ENCODE measurements at regions not wholly inside any gene's neighbourhood (a gene's known extent, or its start where the extent isn't known, plus 50 kb on each side); places are given as distances from the start of the nearest gene placed in this dataset.
A peak's percentile ranks its signal among the peaks of the same experiment; 100 is the strongest.
"Not testable (repeated sequence)": the region's sequence is repeated elsewhere in the genome, so short reads cannot be mapped to it uniquely, and the experiment has no call there.

DNA sequence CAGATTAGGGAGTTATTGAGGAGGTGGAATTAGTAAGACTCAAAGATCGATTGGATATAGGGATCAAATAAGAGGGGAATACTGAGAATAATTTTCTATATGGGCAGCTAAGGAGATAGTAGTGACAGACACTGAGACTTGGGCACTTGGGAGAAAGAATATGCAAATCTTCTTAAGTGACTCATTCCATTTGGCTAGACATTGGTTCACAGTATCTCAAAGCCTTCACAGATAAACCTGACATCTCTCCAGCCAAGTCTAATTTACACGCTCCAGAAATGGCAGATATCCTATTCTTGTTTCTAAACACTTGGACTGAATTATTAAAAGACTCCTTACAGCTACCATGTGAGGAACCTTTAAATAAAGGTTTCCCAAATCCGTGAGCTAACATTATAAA is 104.6 kb upstream of the ADAMTS9 start:
- no peak overlapping the region for H3K4me3 ChIP-seq (ENCODE audit: low read length)
- peaks cover 6% of the 10 kb centered on the region for H3K4me1 ChIP-seq (ENCODE audit: control insufficient read depth, insufficient read depth, low read length)
- no peaks in the 10 kb centered on the region for H3K27me3 ChIP-seq (replicated peaks; ENCODE audit: control insufficient read depth, insufficient read depth, low read length)
- H3K9me3 ChIP-seq (ENCODE audit: control insufficient read depth, low read length): no peaks in the 10 kb centered on the region
- DNase-seq (ENCODE audit: low read depth): no peak
- H3K36me3 ChIP-seq (ENCODE audit: control insufficient read depth, insufficient read depth, low read length, severe bottlenecking): no peaks in the 10 kb centered on the region
- no peak overlapping the region for H3K9ac ChIP-seq (ENCODE audit: low read length)

GRCh38 chr3:64789111-64789510 is 101.3 kb upstream of the ADAMTS9 start:
- Histone ChIP-seq H3K36me3 (ENCODE audit: control insufficient read depth, insufficient read depth, low read length, severe bottlenecking) (no peaks in the 10 kb centered on the region), H3K27me3 (replicated peaks; ENCODE audit: control insufficient read depth, insufficient read depth, low read length) (no peaks in the 10 kb centered on the region), H3K9me3 (ENCODE audit: control insufficient read depth, low read length) (no peaks in the 10 kb centered on the region), H3K4me3 (ENCODE audit: low read length) (no peak overlapping the region), H3K9ac (ENCODE audit: low read length) (no peak overlapping the region), H3K4me1 (ENCODE audit: control insufficient read depth, insufficient read depth, low read length) (peaks cover 6% of the 10 kb centered on the region)
- no peak for DNase-seq (ENCODE audit: low read depth)

- H3K27me3 ChIP-seq (replicated peaks; ENCODE audit: control insufficient read depth, insufficient read depth, low read length): no peaks in the 10 kb centered on the region
- no peaks in the 10 kb centered on the region for H3K36me3 ChIP-seq (ENCODE audit: control insufficient read depth, insufficient read depth, low read length, severe bottlenecking)
- no peak overlapping the region for H3K9ac ChIP-seq (ENCODE audit: low read length)
- H3K9me3 ChIP-seq (ENCODE audit: control insufficient read depth, low read length): peaks cover 5% of the 10 kb centered on the region
- H3K4me1 ChIP-seq (ENCODE audit: control insufficient read depth, insufficient read depth, low read length): no peaks in the 10 kb centered on the region
- peak; percentile 2 for DNase-seq (ENCODE audit: low read depth)
- no peak overlapping the region for H3K4me3 ChIP-seq (ENCODE audit: low read length)
These were observed 95.4 kb upstream of the ADAMTS9 start for GRCh38 chr3:64783200-64783599.

DNA sequence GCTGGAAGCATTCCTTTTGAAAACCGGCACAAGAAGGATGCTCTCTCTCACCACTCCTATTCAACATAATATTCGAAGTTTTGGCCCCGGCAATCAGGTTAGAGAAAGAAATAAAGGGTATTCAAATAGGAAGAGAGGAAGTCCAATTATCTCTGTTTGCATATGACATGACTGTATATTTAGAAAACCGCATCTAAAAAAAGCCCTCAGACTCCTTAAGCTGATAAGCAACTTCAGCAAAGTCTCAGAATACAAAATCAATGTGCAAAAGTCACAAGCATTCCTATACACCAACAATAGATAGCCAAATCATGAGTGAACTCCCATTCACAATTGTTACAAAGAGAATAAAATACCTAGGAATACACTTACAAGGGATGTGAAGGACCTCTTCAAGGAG is 93.1 kb upstream of the ADAMTS9 start:
- not testable (repeated sequence) for H3K4me3 ChIP-seq (ENCODE audit: low read length); DNase-seq (ENCODE audit: low read depth); H3K9ac ChIP-seq (ENCODE audit: low read length); H3K27me3 ChIP-seq (replicated peaks; ENCODE audit: control insufficient read depth, insufficient read depth, low read length); H3K4me1 ChIP-seq (ENCODE audit: control insufficient read depth, insufficient read depth, low read length); H3K9me3 ChIP-seq (ENCODE audit: control insufficient read depth, low read length); H3K36me3 ChIP-seq (ENCODE audit: control insufficient read depth, insufficient read depth, low read length, severe bottlenecking)

DNA sequence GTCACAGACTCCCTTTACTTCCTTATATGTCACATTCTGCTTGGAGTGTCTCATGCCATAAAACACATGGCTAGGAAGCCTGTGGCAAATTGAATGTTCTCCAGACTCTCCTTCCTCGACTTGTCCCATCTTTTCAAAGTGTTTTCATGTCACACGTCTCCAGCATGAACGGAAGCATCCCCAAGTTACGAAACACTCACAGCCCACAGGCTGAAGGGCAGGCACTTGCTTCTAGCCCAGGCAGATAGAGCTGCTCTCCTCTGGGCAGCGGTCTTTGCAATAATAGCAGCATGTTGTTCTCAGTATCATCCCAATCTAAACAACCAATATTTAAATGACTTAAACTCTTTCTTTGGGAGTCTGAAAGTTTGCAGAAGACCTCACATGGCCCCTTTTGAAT is 85.3 kb upstream of the ADAMTS9 start:
- H3K36me3 ChIP-seq (ENCODE audit: control insufficient read depth, insufficient read depth, low read length, severe bottlenecking): no peaks in the 10 kb centered on the region
- H3K9ac ChIP-seq (ENCODE audit: low read length): no peak overlapping the region
- peaks cover under 1% of the 10 kb centered on the region for H3K9me3 ChIP-seq (ENCODE audit: control insufficient read depth, low read length)
- no peak overlapping the region for H3K4me3 ChIP-seq (ENCODE audit: low read length)
- H3K4me1 ChIP-seq (ENCODE audit: control insufficient read depth, insufficient read depth, low read length): peaks cover 6% of the 10 kb centered on the region
- no peak for DNase-seq (ENCODE audit: low read depth)
- no peaks in the 10 kb centered on the region for H3K27me3 ChIP-seq (replicated peaks; ENCODE audit: control insufficient read depth, insufficient read depth, low read length)

GRCh38 chr3:64766440-64766839 is 78.6 kb upstream of the ADAMTS9 start:
- no peaks in the 10 kb centered on the region for H3K9me3 ChIP-seq (ENCODE audit: control insufficient read depth, low read length)
- H3K36me3 ChIP-seq (ENCODE audit: control insufficient read depth, insufficient read depth, low read length, severe bottlenecking): no peaks in the 10 kb centered on the region
- no peak overlapping the region for H3K9ac ChIP-seq (ENCODE audit: low read length)
- no peak overlapping the region for H3K4me3 ChIP-seq (ENCODE audit: low read length)
- no peaks in the 10 kb centered on the region for H3K27me3 ChIP-seq (replicated peaks; ENCODE audit: control insufficient read depth, insufficient read depth, low read length)
- peak; percentile 6 for DNase-seq (ENCODE audit: low read depth)
- H3K4me1 ChIP-seq (ENCODE audit: control insufficient read depth, insufficient read depth, low read length): peaks cover 3% of the 10 kb centered on the region

GRCh38 chr3:64765947-64766346 is 78.1 kb upstream of the ADAMTS9 start:
- Histone ChIP-seq H3K9ac (ENCODE audit: low read length) (no peak overlapping the region), H3K9me3 (ENCODE audit: control insufficient read depth, low read length) (no peaks in the 10 kb centered on the region), H3K4me3 (ENCODE audit: low read length) (no peak overlapping the region), H3K4me1 (ENCODE audit: control insufficient read depth, insufficient read depth, low read length) (peaks cover 3% of the 10 kb centered on the region), H3K36me3 (ENCODE audit: control insufficient read depth, insufficient read depth, low read length, severe bottlenecking) (no peaks in the 10 kb centered on the region), H3K27me3 (replicated peaks; ENCODE audit: control insufficient read depth, insufficient read depth, low read length) (no peaks in the 10 kb centered on the region)
- DNase-seq (ENCODE audit: low read depth): no peak

DNA sequence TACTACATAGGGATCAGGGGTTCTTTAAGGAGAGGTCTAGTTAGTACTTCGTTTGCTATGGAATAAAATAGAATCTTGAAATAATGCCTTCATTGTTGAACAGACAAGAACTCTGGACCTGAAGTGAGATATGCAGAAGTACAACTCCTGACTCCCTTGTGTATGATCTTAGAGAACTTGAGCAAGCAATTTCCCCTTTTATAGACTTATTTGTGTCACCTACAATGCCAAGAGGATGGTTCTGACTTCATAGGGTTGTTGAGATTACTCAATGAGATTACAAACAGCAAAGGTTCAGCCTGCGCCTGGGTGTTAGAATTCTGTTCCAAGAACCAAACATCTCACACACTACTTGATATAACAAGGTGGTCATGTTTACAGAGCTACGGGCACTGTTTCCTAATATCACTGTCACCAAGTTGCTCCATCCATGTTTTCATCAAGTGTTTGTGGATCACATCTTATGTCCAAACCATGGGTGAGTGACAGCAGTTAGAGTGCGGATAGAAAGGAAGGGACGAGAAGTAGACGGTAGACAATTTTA is 76.7 kb upstream of the ADAMTS9 start:
- H3K9ac ChIP-seq (ENCODE audit: low read length): no peak overlapping the region
- H3K4me3 ChIP-seq (ENCODE audit: low read length): no peak overlapping the region
- no peaks in the 10 kb centered on the region for H3K9me3 ChIP-seq (ENCODE audit: control insufficient read depth, low read length)
- DNase-seq (ENCODE audit: low read depth): no peak
- H3K36me3 ChIP-seq (ENCODE audit: control insufficient read depth, insufficient read depth, low read length, severe bottlenecking): no peaks in the 10 kb centered on the region
- peaks cover 3% of the 10 kb centered on the region for H3K4me1 ChIP-seq (ENCODE audit: control insufficient read depth, insufficient read depth, low read length)
- no peaks in the 10 kb centered on the region for H3K27me3 ChIP-seq (replicated peaks; ENCODE audit: control insufficient read depth, insufficient read depth, low read length)

DNA sequence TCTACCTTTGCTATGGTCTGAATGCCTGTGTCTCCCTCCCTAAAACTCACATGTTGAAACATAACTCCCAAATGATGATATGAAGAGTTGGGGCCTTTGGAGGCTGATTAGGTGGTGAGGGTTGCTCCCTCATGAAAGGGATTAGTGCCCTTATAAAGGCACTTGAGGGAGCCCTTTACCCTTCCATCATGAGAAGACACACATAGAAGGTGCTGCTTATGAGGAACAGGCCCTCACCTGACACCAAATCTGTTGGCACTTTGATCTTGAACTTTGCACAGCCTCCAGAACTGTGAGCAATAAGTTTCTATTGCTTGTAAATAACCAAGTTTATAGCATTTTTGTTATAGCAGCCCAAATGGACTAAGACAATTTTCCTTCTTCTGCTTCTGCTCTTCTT is 76.2 kb upstream of the ADAMTS9 start:
- H3K27me3 ChIP-seq (replicated peaks; ENCODE audit: control insufficient read depth, insufficient read depth, low read length): no peaks in the 10 kb centered on the region
- no peaks in the 10 kb centered on the region for H3K9me3 ChIP-seq (ENCODE audit: control insufficient read depth, low read length)
- DNase-seq (ENCODE audit: low read depth): no peak
- no peaks in the 10 kb centered on the region for H3K36me3 ChIP-seq (ENCODE audit: control insufficient read depth, insufficient read depth, low read length, severe bottlenecking)
- H3K4me3 ChIP-seq (ENCODE audit: low read length): no peak overlapping the region
- peaks cover 3% of the 10 kb centered on the region for H3K4me1 ChIP-seq (ENCODE audit: control insufficient read depth, insufficient read depth, low read length)
- no peak overlapping the region for H3K9ac ChIP-seq (ENCODE audit: low read length)

- no peaks in the 10 kb centered on the region for H3K9me3 ChIP-seq (ENCODE audit: control insufficient read depth, low read length)
- H3K4me1 ChIP-seq (ENCODE audit: control insufficient read depth, insufficient read depth, low read length): peaks cover 3% of the 10 kb centered on the region
- H3K27me3 ChIP-seq (replicated peaks; ENCODE audit: control insufficient read depth, insufficient read depth, low read length): no peaks in the 10 kb centered on the region
- no peak overlapping the region for H3K9ac ChIP-seq (ENCODE audit: low read length)
- H3K36me3 ChIP-seq (ENCODE audit: control insufficient read depth, insufficient read depth, low read length, severe bottlenecking): no peaks in the 10 kb centered on the region
- no peak for DNase-seq (ENCODE audit: low read depth)
- H3K4me3 ChIP-seq (ENCODE audit: low read length): no peak overlapping the region
These were observed 73.9 kb upstream of the ADAMTS9 start for GRCh38 chr3:64761729-64762128.

GRCh38 chr3:64760258-64760657 is 72.5 kb upstream of the ADAMTS9 start:
- H3K4me3 ChIP-seq (ENCODE audit: low read length): no peak overlapping the region
- DNase-seq (ENCODE audit: low read depth): no peak
- no peaks in the 10 kb centered on the region for H3K4me1 ChIP-seq (ENCODE audit: control insufficient read depth, insufficient read depth, low read length)
- no peak overlapping the region for H3K9ac ChIP-seq (ENCODE audit: low read length)
- no peaks in the 10 kb centered on the region for H3K27me3 ChIP-seq (replicated peaks; ENCODE audit: control insufficient read depth, insufficient read depth, low read length)
- H3K9me3 ChIP-seq (ENCODE audit: control insufficient read depth, low read length): no peaks in the 10 kb centered on the region
- H3K36me3 ChIP-seq (ENCODE audit: control insufficient read depth, insufficient read depth, low read length, severe bottlenecking): no peaks in the 10 kb centered on the region

- Histone ChIP-seq H3K27me3 (replicated peaks; ENCODE audit: control insufficient read depth, insufficient read depth, low read length) (no peaks in the 10 kb centered on the region), H3K36me3 (ENCODE audit: control insufficient read depth, insufficient read depth, low read length, severe bottlenecking) (no peaks in the 10 kb centered on the region), H3K4me1 (ENCODE audit: control insufficient read depth, insufficient read depth, low read length) (no peaks in the 10 kb centered on the region), H3K9me3 (ENCODE audit: control insufficient read depth, low read length) (no peaks in the 10 kb centered on the region), H3K4me3 (ENCODE audit: low read length) (no peak overlapping the region), H3K9ac (ENCODE audit: low read length) (no peak overlapping the region)
- DNase-seq (ENCODE audit: low read depth): no peak
These were observed 72.0 kb upstream of the ADAMTS9 start for GRCh38 chr3:64759811-64760210.
